Right atrium auricular region (tissue), 2 donors: ENCODE measurements at regions not wholly inside any gene's neighbourhood (a gene's known extent, or its start where the extent isn't known, plus 50 kb on each side); places are given as distances from the start of the nearest gene placed in this dataset.
"Not testable (repeated sequence)": the region's sequence is repeated elsewhere in the genome, so short reads cannot be mapped to it uniquely, and the experiment has no call there.

Experiments used
- DNase-seq: peaks from one replicate; pipeline ENCODE4 v3.0.0-alpha.2; 2019; ENCODE audit warnings: low spot score
- H3K27ac ChIP-seq, 2 donors: fragments of 200-600 bp; sonication (generic); 1 replicate in 1 of 2; 2 replicates in 1 of 2; pipeline ENCODE4 v1.5.1; 2016 to 2019
- H3K27me3 ChIP-seq, 2 donors: fragments of 200-600 bp; sonication (generic); one replicate each; pipeline versions ENCODE4 v1.5.1 to v1.6.0; 2017 to 2019
- H3K36me3 ChIP-seq: fragments of 200-600 bp; sonication (generic); one replicate; pipeline ENCODE4 v1.5.1; 2016
- H3K4me1 ChIP-seq, 2 donors: fragments of 200-600 bp; sonication (generic); one replicate each; pipeline versions ENCODE4 v1.5.1 to v1.6.0; 2017 to 2019
- H3K4me3 ChIP-seq, 2 donors: fragments of 200-600 bp; sonication (generic); 1 replicate in 1 of 2; 2 replicates in 1 of 2; pipeline ENCODE4 v1.5.1; 2017 to 2019; ENCODE audit warnings: mild to moderate bottlenecking in 1 of 2, moderate library complexity in 1 of 2
- H3K9me3 ChIP-seq, 2 donors: fragments of 200-600 bp; sonication (generic); one replicate each; pipeline ENCODE4 v1.5.1; 2019
- CTCF ChIP-seq, 2 donors: fragments of 200-600 bp; sonication (generic); IDR thresholded peaks; one replicate each; pipeline ENCODE4 v1.5.1; 2019; ENCODE audit warnings: antibody characterized with exemption in 2 of 2

- H3K9me3 ChIP-seq: peaks cover 0 to 21% of the 10 kb centered on the region in 2 donors
- no peak for TF ChIP-seq CTCF (IDR thresholded peaks at IDR 0.05)
- H3K4me1 ChIP-seq: peaks cover 0 to 12% of the 10 kb centered on the region in 2 donors
- no peaks in the 10 kb centered on the region for H3K36me3 ChIP-seq
- H3K27me3 ChIP-seq: peaks cover 7 to 14% of the 10 kb centered on the region in 2 donors
- DNase-seq: no peak
- H3K4me3 ChIP-seq: no peak overlapping the region
- no peak overlapping the region for H3K27ac ChIP-seq
These were observed 163.2 kb upstream of the NBPF11 start for GRCh38 chr1:148315071-148315811.

- H3K36me3 ChIP-seq: no peaks in the 10 kb centered on the region
- peaks cover 10 to 19% of the 10 kb centered on the region in 2 donors for H3K27me3 ChIP-seq
- DNase-seq: no peak
- no peak overlapping the region for H3K27ac ChIP-seq
- H3K4me1 ChIP-seq: no peaks in the 10 kb centered on the region
- TF ChIP-seq CTCF (IDR thresholded peaks at IDR 0.05): no peak
- peaks cover 0 to 26% of the 10 kb centered on the region in 2 donors for H3K9me3 ChIP-seq
- H3K4me3 ChIP-seq: no peak overlapping the region
These were observed 158.7 kb upstream of the NBPF11 start for GRCh38 chr1:148310807-148311206.

- H3K27me3 ChIP-seq: peaks cover 10 to 19% of the 10 kb centered on the region in 2 donors
- no peak for DNase-seq
- H3K36me3 ChIP-seq: no peaks in the 10 kb centered on the region
- no peaks in the 10 kb centered on the region for H3K4me1 ChIP-seq
- H3K27ac ChIP-seq: no peak overlapping the region
- H3K9me3 ChIP-seq: peaks cover 0 to 26% of the 10 kb centered on the region in 2 donors
- H3K4me3 ChIP-seq: no peak overlapping the region
- TF ChIP-seq CTCF (IDR thresholded peaks at IDR 0.05): no peak
These were observed 157.9 kb upstream of the NBPF11 start for GRCh38 chr1:148309940-148310500.

- no peak for TF ChIP-seq CTCF (IDR thresholded peaks at IDR 0.05)
- Histone ChIP-seq H3K36me3 (no peaks in the 10 kb centered on the region), H3K4me3 (no peak overlapping the region), H3K27ac (no peak overlapping the region), H3K4me1 (peaks cover 0 to 2% of the 10 kb centered on the region in 2 donors), H3K27me3 (peaks cover 10 to 19% of the 10 kb centered on the region in 2 donors), H3K9me3 (peaks cover 0 to 26% of the 10 kb centered on the region in 2 donors)
- no peak for DNase-seq
These were observed 156.9 kb upstream of the NBPF11 start for GRCh38 chr1:148308832-148309458.

GRCh38 chr1:148307583-148308185 lies 155.6 kb upstream of the NBPF11 start:
- H3K36me3 ChIP-seq: no peaks in the 10 kb centered on the region
- peaks cover 10 to 19% of the 10 kb centered on the region in 2 donors for H3K27me3 ChIP-seq
- no peak for DNase-seq
- TF ChIP-seq CTCF (IDR thresholded peaks at IDR 0.05): no peak
- H3K27ac ChIP-seq: no peak overlapping the region
- peaks cover 0 to 26% of the 10 kb centered on the region in 2 donors for H3K9me3 ChIP-seq
- peaks cover 0 to 10% of the 10 kb centered on the region in 2 donors for H3K4me1 ChIP-seq
- no peak overlapping the region for H3K4me3 ChIP-seq

GRCh38 chr1:148304935-148305334 lies 152.9 kb upstream of the NBPF11 start:
- not testable (repeated sequence) for H3K4me3 ChIP-seq, DNase-seq, H3K4me1 ChIP-seq, H3K9me3 ChIP-seq, H3K36me3 ChIP-seq, H3K27ac ChIP-seq
- H3K27me3 ChIP-seq: peaks cover 4 to 13% of the 10 kb centered on the region in 2 donors

GRCh38 chr1:148302586-148303364 lies 150.7 kb upstream of the NBPF11 start:
- H3K4me3 ChIP-seq: peak overlapping the region; percentile 28 to 54
- not testable (repeated sequence) for H3K4me1 ChIP-seq, H3K9me3 ChIP-seq, H3K27me3 ChIP-seq, H3K36me3 ChIP-seq
- H3K27ac ChIP-seq: peak overlapping the region in 1 of 2 donors; percentile 11
- DNase-seq: peak; percentile 80

- not testable (repeated sequence) for H3K4me1 ChIP-seq, H3K27me3 ChIP-seq, DNase-seq, H3K27ac ChIP-seq, H3K4me3 ChIP-seq, H3K36me3 ChIP-seq, H3K9me3 ChIP-seq
These were observed 145.8 kb upstream of the NBPF11 start for GRCh38 chr1:148297852-148298251.
